ENCODE measurements at regions not wholly inside any gene's neighbourhood (a gene's known extent, or its start where the extent isn't known, plus 50 kb on each side); places are given as distances from the start of the nearest gene placed in this dataset.

DNA sequence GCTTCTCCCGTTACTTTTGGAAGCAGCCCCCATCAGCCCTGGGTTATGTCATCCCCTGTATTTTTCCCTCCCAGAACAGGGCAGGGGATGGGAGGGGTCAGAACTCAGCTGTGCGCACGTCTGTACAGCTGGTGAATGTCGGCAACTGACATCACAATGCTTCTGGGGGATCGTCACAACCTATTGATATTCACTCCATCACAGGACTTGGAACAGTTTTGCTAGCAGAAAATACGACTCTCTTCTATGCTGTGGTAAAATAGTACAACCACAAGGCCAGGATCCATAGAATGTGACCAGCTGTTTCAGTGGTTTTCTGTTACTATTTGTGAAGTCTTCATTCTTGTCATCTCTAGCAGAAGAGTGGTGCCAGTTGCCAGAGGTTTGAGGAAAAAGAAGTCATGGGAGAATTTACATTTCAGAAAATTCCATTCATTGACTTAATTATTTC lies 77.1 kb upstream of the KLF4 start:
- dilution Hi-C loops (cut with MboI; ENCODE audit: extremely low pct_ligation_motif_present, low sequenced_read_pairs), result no loop called here

GRCh38 chr9:107562798-107563197 lies 73.2 kb upstream of the KLF4 start:
- no peak overlapping the region for H3K27ac ChIP-seq (ENCODE audit: control insufficient read depth, insufficient read depth, low read length)

More for the DNA sequence above, 77.1 kb upstream of the KLF4 start:
- H4K20me1 ChIP-seq (ENCODE audit: control insufficient read depth, extremely low read depth, insufficient read depth, low read length), result no peaks in the 10 kb centered on the region
- FAIRE-seq (no peak), DNase-seq (ENCODE audit: low read depth, low spot score) (no peak)
- no peak overlapping the region for H3K27ac ChIP-seq (ENCODE audit: control insufficient read depth, insufficient read depth, low read length)
- H3K4me3 ChIP-seq (ENCODE audit: control insufficient read depth in 2 of 3, extremely low read depth in 1 of 3, insufficient read depth in 2 of 3, low read depth in 1 of 3, low read length in 3 of 3), result no peak overlapping the region
- no peaks in the 10 kb centered on the region for H3K9me1 ChIP-seq (ENCODE audit: control insufficient read depth, extremely low read depth, insufficient read depth, low read length)
- H3K79me2 ChIP-seq (ENCODE audit: control insufficient read depth, insufficient read depth, low read length), result no peaks in the 10 kb centered on the region
- no peaks in the 10 kb centered on the region for H3K9me3 ChIP-seq (ENCODE audit: control insufficient read depth, low read depth, low read length)
- H3K27me3 ChIP-seq (ENCODE audit: control insufficient read depth, extremely low read depth, insufficient read depth, low read length), result no peaks in the 10 kb centered on the region
- H3K4me1 ChIP-seq (ENCODE audit: control insufficient read depth, extremely low read depth, insufficient read depth, low read length), result no peaks in the 10 kb centered on the region
- no peak for TF ChIP-seq CTCF (optimal IDR thresholded peaks at IDR 0.05 in 1 of 3, IDR thresholded peaks at IDR 0.05 in 1 of 3, conservative IDR thresholded peaks at IDR 0.05 in 1 of 3; ENCODE audit: extremely low read depth in 1 of 3, insufficient read depth in 2 of 3, low read length in 3 of 3)
- TF ChIP-seq EZH2 (IDR thresholded peaks at IDR 0.05; ENCODE audit: low read length), result no peak
- no peak overlapping the region for H3K9ac ChIP-seq (ENCODE audit: control insufficient read depth, extremely low read depth, insufficient read depth, low read length)
- no peak overlapping the region for H2AFZ ChIP-seq (ENCODE audit: control insufficient read depth, low read length)
- H3K36me3 ChIP-seq (ENCODE audit: control insufficient read depth in 2 of 2, extremely low read depth in 1 of 2, insufficient read depth in 2 of 2, low read length in 2 of 2), result no peaks in the 10 kb centered on the region
- H3K4me2 ChIP-seq (ENCODE audit: control insufficient read depth, extremely low read depth, insufficient read depth, low read depth, low read length), result no peak overlapping the region

More at GRCh38 chr9:107562798-107563197, 73.2 kb upstream of the KLF4 start:
- no peaks in the 10 kb centered on the region for H3K9me3 ChIP-seq (ENCODE audit: control insufficient read depth, low read depth, low read length)
- no peak overlapping the region for H3K9ac ChIP-seq (ENCODE audit: control insufficient read depth, extremely low read depth, insufficient read depth, low read length)
- no peak for FAIRE-seq
- H3K9me1 ChIP-seq (ENCODE audit: control insufficient read depth, extremely low read depth, insufficient read depth, low read length), result no peaks in the 10 kb centered on the region
- H4K20me1 ChIP-seq (ENCODE audit: control insufficient read depth, extremely low read depth, insufficient read depth, low read length), result no peaks in the 10 kb centered on the region
- peaks cover 3% of the 10 kb centered on the region for H3K4me1 ChIP-seq (ENCODE audit: control insufficient read depth, extremely low read depth, insufficient read depth, low read length)
- H3K4me3 ChIP-seq (ENCODE audit: control insufficient read depth in 2 of 3, extremely low read depth in 1 of 3, insufficient read depth in 2 of 3, low read depth in 1 of 3, low read length in 3 of 3), result no peak overlapping the region
- no peaks in the 10 kb centered on the region for H3K79me2 ChIP-seq (ENCODE audit: control insufficient read depth, insufficient read depth, low read length)
- H3K4me2 ChIP-seq (ENCODE audit: control insufficient read depth, extremely low read depth, insufficient read depth, low read depth, low read length), result no peak overlapping the region
- TF ChIP-seq EZH2 (IDR thresholded peaks at IDR 0.05; ENCODE audit: low read length), result no peak
- no peak for TF ChIP-seq CTCF (optimal IDR thresholded peaks at IDR 0.05 in 1 of 3, IDR thresholded peaks at IDR 0.05 in 1 of 3, conservative IDR thresholded peaks at IDR 0.05 in 1 of 3; ENCODE audit: extremely low read depth in 1 of 3, insufficient read depth in 2 of 3, low read length in 3 of 3)
- no peak for DNase-seq (ENCODE audit: low read depth, low spot score)
- H3K27me3 ChIP-seq (ENCODE audit: control insufficient read depth, extremely low read depth, insufficient read depth, low read length), result no peaks in the 10 kb centered on the region
- dilution Hi-C loops (cut with MboI; ENCODE audit: extremely low pct_ligation_motif_present, low sequenced_read_pairs), result no loop called here
- no peak overlapping the region for H2AFZ ChIP-seq (ENCODE audit: control insufficient read depth, low read length)
- no peaks in the 10 kb centered on the region for H3K36me3 ChIP-seq (ENCODE audit: control insufficient read depth in 2 of 2, extremely low read depth in 1 of 2, insufficient read depth in 2 of 2, low read length in 2 of 2)

Data from keratinocyte (primary cell).